Fibroblast of lung (primary cell): ENCODE measurements at regions not wholly inside any gene's neighbourhood (a gene's known extent, or its start where the extent isn't known, plus 50 kb on each side); places are given as distances from the start of the nearest gene placed in this dataset.

Experiments used
- DNase-seq, 2 donors: peaks; one replicate each; pipeline versions ENCODE4 v3.0.0 to v3.0.0-alpha.2; 2010; ENCODE audit warnings: low read depth in 2 of 2
- H2AFZ ChIP-seq: 2 replicates; pipeline ENCODE4 v1.5.1; 2012; ENCODE audit warnings: low read length, control low read depth, inconsistent platforms
- H3K27ac ChIP-seq: 2 replicates; pipeline ENCODE4 v1.5.1; 2011; ENCODE audit warnings: low read length, control low read depth; ENCODE audit not compliant: insufficient read depth
- H3K27me3 ChIP-seq: 2 replicates; pipeline ENCODE4 v1.5.1; 2011; ENCODE audit warnings: mild to moderate bottlenecking, low read length; ENCODE audit not compliant: control insufficient read depth, insufficient read depth
- H3K36me3 ChIP-seq: 2 replicates; pipeline ENCODE4 v1.5.1; 2011; ENCODE audit warnings: low read length; ENCODE audit not compliant: control insufficient read depth, insufficient read depth
- H3K4me1 ChIP-seq: 2 replicates; pipeline ENCODE4 v1.5.1; 2011; ENCODE audit warnings: low read length; ENCODE audit not compliant: control insufficient read depth, insufficient read depth; ENCODE audit errors: extremely low read depth
- H3K4me2 ChIP-seq: 2 replicates; pipeline ENCODE4 v1.5.1; 2011; ENCODE audit warnings: low read length, control low read depth; ENCODE audit not compliant: insufficient read depth; ENCODE audit errors: extremely low read depth
- H3K4me3 ChIP-seq, 4 experiments: fragments of 200-600 bp in 1 of 4; sonication (generic) in 1 of 4; replicated peaks in 1 of 4; 2 replicates each; pipeline ENCODE4 v1.5.1; 2011 to 2016; ENCODE audit warnings: low read length in 4 of 4, low read depth in 3 of 4, mild to moderate bottlenecking in 3 of 4, control low read depth in 2 of 4, inconsistent platforms in 1 of 4, mixed read lengths in 1 of 4; ENCODE audit not compliant: insufficient read depth in 1 of 4; ENCODE audit errors: control extremely low read depth in 1 of 4
- H3K79me2 ChIP-seq: 2 replicates; pipeline ENCODE4 v1.5.1; 2012; ENCODE audit warnings: mild to moderate bottlenecking, low read length, inconsistent platforms; ENCODE audit not compliant: control insufficient read depth, insufficient read depth
- H3K9ac ChIP-seq: 2 replicates; pipeline ENCODE4 v1.5.1; 2011; ENCODE audit warnings: mild to moderate bottlenecking, low read length, control low read depth; ENCODE audit not compliant: insufficient read depth
- H3K9me3 ChIP-seq: 2 replicates; pipeline ENCODE4 v1.5.1; 2012; ENCODE audit warnings: low read depth, low read length; ENCODE audit not compliant: control insufficient read depth, insufficient read depth
- H4K20me1 ChIP-seq: 2 replicates; pipeline ENCODE4 v1.5.1; 2011; ENCODE audit warnings: low read length; ENCODE audit not compliant: control insufficient read depth, insufficient read depth; ENCODE audit errors: extremely low read depth
- EZH2 ChIP-seq: IDR thresholded peaks from 2 replicates; pipeline ENCODE4 v1.5.1; 2012; ENCODE audit warnings: low read length, control low read depth, mild to moderate bottlenecking; ENCODE audit errors: missing control alignments
- TF ChIP-seq, protein P1 (sequence below), 2 donors: IDR thresholded peaks in 1 of 2; conservative IDR thresholded peaks in 1 of 2; 1 replicate in 1 of 2; 2 replicates in 1 of 2; pipeline ENCODE4 v1.5.1; 2011 to 2012; ENCODE audit warnings: low read length in 2 of 2, control low read depth in 1 of 2, inconsistent platforms in 1 of 2, low read depth in 1 of 2, mild to moderate bottlenecking in 1 of 2

DNA sequence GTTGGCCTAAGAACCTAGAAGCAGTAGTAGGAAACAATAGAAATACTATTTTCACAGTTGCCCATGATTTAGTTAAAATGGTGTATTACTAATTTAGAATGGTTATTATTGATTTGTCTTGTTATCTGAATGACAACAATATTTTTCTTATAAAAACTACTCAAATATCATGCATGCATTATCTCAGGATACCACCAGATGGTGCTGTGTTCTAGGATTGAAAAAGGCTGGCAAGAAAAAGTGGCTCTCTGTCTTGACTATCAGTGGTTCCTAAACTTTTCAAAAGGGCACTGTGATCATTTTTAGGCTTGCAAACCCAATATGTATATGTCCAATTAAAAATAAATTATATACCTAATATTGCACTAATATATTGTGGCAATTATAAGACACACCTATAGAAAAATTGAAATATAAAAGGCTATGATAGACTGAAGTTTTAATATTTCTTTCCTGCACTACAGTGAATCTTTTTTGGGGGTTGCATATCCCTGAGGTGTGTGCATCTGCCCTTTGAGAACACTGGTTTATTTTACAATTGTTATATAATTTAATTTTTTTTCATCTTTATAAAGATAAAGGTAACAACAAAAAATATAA is 131.7 kb upstream of the MLIP start:
- H2AFZ ChIP-seq: no peak overlapping the region
- H3K27ac ChIP-seq: no peak overlapping the region
- no peaks in the 10 kb centered on the region for H3K36me3 ChIP-seq
- DNase-seq: peak in 1 of 2 donors; percentile 69
- H3K4me2 ChIP-seq: no peak overlapping the region
- H3K9me3 ChIP-seq: no peaks in the 10 kb centered on the region
- no peaks in the 10 kb centered on the region for H3K27me3 ChIP-seq
- no peak overlapping the region for H3K9ac ChIP-seq
- no peak for TF ChIP-seq EZH2
- TF ChIP-seq, protein P1, sequence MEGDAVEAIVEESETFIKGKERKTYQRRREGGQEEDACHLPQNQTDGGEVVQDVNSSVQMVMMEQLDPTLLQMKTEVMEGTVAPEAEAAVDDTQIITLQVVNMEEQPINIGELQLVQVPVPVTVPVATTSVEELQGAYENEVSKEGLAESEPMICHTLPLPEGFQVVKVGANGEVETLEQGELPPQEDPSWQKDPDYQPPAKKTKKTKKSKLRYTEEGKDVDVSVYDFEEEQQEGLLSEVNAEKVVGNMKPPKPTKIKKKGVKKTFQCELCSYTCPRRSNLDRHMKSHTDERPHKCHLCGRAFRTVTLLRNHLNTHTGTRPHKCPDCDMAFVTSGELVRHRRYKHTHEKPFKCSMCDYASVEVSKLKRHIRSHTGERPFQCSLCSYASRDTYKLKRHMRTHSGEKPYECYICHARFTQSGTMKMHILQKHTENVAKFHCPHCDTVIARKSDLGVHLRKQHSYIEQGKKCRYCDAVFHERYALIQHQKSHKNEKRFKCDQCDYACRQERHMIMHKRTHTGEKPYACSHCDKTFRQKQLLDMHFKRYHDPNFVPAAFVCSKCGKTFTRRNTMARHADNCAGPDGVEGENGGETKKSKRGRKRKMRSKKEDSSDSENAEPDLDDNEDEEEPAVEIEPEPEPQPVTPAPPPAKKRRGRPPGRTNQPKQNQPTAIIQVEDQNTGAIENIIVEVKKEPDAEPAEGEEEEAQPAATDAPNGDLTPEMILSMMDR (conservative IDR thresholded peaks at IDR 0.05 in 1 of 2, IDR thresholded peaks at IDR 0.05 in 1 of 2; ENCODE audit: low read depth in 1 of 2, low read length in 2 of 2): peak; percentile 73 to 74
- H3K4me1 ChIP-seq: peaks cover 4% of the 10 kb centered on the region
- no peak overlapping the region for H3K4me3 ChIP-seq
- H3K79me2 ChIP-seq: no peaks in the 10 kb centered on the region
- H4K20me1 ChIP-seq: no peaks in the 10 kb centered on the region

DNA sequence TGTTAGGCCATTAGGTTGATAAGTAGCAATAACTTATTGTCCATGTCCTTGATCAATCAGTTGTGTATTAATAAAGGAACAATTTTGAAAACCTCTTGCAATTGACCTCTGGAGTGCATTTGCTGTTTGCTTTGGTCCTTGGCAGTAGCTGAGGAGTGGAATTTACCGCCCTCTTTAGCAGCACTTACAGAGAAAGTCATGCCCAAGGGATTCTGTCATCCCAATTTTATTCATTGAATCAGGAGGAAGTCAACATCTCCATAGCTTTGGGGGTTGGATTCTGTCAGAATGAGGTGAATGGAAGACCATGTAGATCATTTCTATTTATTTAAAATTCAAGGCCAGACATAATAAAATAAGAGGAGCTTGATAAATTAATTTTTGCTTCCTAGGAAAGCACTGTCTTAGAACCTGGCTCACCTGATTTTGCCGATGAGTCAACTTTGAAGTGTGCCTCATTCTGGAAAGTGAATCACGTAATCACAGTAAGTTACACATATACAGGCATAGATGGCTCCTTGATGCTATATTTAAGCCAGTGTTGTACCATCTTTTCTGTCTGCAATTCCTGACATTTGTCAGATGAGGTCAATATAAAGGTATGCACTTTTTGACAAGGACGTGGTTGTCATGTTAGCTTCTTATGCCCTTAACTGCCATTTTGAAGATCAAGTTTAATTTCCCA is 128.7 kb upstream of the MLIP start:
- Histone ChIP-seq H3K36me3 (no peaks in the 10 kb centered on the region), H3K79me2 (no peaks in the 10 kb centered on the region), H3K4me3 (no peak overlapping the region), H3K27ac (no peak overlapping the region), H3K27me3 (no peaks in the 10 kb centered on the region), H4K20me1 (no peaks in the 10 kb centered on the region), H3K9me3 (no peaks in the 10 kb centered on the region), H3K4me1 (peaks cover 14% of the 10 kb centered on the region), H3K4me2 (no peak overlapping the region), H3K9ac (no peak overlapping the region), H2AFZ (no peak overlapping the region)
- peak in 1 of 2 donors; percentile 75 for DNase-seq
- TF ChIP-seq EZH2: no peak
- TF ChIP-seq, protein P1 (conservative IDR thresholded peaks at IDR 0.05 in 1 of 2, IDR thresholded peaks at IDR 0.05 in 1 of 2; ENCODE audit: low read depth in 1 of 2, low read length in 2 of 2): no peak

DNA sequence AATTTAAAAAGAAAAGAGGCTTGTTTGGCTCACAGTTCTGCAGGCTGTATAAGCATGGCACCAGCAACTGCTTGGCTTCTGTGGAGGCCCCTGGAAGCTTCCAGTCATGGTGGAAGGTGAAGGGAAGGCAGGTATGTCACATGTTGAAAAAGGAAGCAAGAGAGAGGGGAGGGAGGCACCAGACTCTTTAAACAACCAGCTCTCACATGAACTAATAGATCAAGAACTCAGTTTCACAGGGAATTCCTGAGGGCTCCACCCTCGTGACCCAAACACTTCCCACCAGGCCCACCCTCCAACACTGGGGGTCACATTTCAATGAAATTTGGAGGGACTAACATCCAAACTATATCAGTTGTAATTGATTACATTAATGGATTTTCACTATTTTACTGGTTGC is 127.9 kb upstream of the MLIP start:
- Histone ChIP-seq H3K27me3 (no peaks in the 10 kb centered on the region), H3K36me3 (no peaks in the 10 kb centered on the region), H4K20me1 (no peaks in the 10 kb centered on the region), H3K4me1 (peaks cover 14% of the 10 kb centered on the region), H2AFZ (no peak overlapping the region), H3K9me3 (no peaks in the 10 kb centered on the region), H3K79me2 (no peaks in the 10 kb centered on the region), H3K27ac (no peak overlapping the region), H3K9ac (no peak overlapping the region), H3K4me2 (no peak overlapping the region), H3K4me3 (no peak overlapping the region)
- TF ChIP-seq, protein P1 (conservative IDR thresholded peaks at IDR 0.05 in 1 of 2, IDR thresholded peaks at IDR 0.05 in 1 of 2; ENCODE audit: low read depth in 1 of 2, low read length in 2 of 2): no peak
- TF ChIP-seq EZH2: no peak
- peak in 1 of 2 donors; percentile 40 for DNase-seq
